DMS114 treated with DMSO at 0.1 percent for 48 hours (cell line): ENCODE measurements at regions not wholly inside any gene's neighbourhood (a gene's known extent, or its start where the extent isn't known, plus 50 kb on each side); places are given as distances from the start of the nearest gene placed in this dataset.
"Not testable (repeated sequence)": the region's sequence is repeated elsewhere in the genome, so short reads cannot be mapped to it uniquely, and the experiment has no call there.

ENCODE experiments used
- DNase-seq: peaks from one replicate; lab custom pipeline; 2025; ENCODE audit not compliant: unreplicated experiment; lab: John Stamatoyannopoulos, UW

GRCh38 chr2:34519659-34520058 is 920.6 kb upstream of the FAM98A start:
- DNase-seq, result no peak

GRCh38 chr2:34498561-34498960 is 899.5 kb upstream of the FAM98A start:
- no peak for DNase-seq

- not testable (repeated sequence) for DNase-seq
Observed at GRCh38 chr2:34494192-34494591, 895.1 kb upstream of the FAM98A start.

GRCh38 chr2:34492561-34493455 is 893.7 kb upstream of the FAM98A start:
- no peak for DNase-seq

GRCh38 chr2:34486965-34487364 is 887.9 kb upstream of the FAM98A start:
- DNase-seq, result no peak

- DNase-seq, result no peak
Observed at GRCh38 chr2:34481542-34481941, 882.4 kb upstream of the FAM98A start.

- no peak for DNase-seq
Observed at GRCh38 chr2:34480366-34480765, 881.3 kb upstream of the FAM98A start.

GRCh38 chr2:34475156-34475555 is 876.1 kb upstream of the FAM98A start:
- DNase-seq, result no peak

- DNase-seq, result no peak
Observed at GRCh38 chr2:34474646-34475045, 875.5 kb upstream of the FAM98A start.

- no peak for DNase-seq
Observed at GRCh38 chr2:34447097-34447496, 848.0 kb upstream of the FAM98A start.

- DNase-seq, result no peak
Observed at GRCh38 chr2:34423301-34423700, 824.2 kb upstream of the FAM98A start.

- no peak for DNase-seq
Observed at GRCh38 chr2:34419856-34420255, 820.8 kb upstream of the FAM98A start.

- DNase-seq, result no peak
Observed at GRCh38 chr2:34416856-34417255, 817.8 kb upstream of the FAM98A start.

GRCh38 chr2:34414856-34415255 is 815.8 kb upstream of the FAM98A start:
- DNase-seq, result no peak

- no peak for DNase-seq
Observed at GRCh38 chr2:34408100-34408499, 809.0 kb upstream of the FAM98A start.

GRCh38 chr2:34403512-34403911 is 804.4 kb upstream of the FAM98A start:
- DNase-seq, result no peak

GRCh38 chr2:34402376-34402775 is 803.3 kb upstream of the FAM98A start:
- no peak for DNase-seq

GRCh38 chr2:34401186-34401585 is 802.1 kb upstream of the FAM98A start:
- no peak for DNase-seq

GRCh38 chr2:34388446-34388845 is 789.3 kb upstream of the FAM98A start:
- no peak for DNase-seq

- no peak for DNase-seq
Observed at GRCh38 chr2:34387536-34387935, 788.4 kb upstream of the FAM98A start.

- no peak for DNase-seq
Observed at GRCh38 chr2:34379586-34379985, 780.5 kb upstream of the FAM98A start.

- no peak for DNase-seq
Observed at GRCh38 chr2:34373586-34374233, 774.6 kb upstream of the FAM98A start.
